Caki2 (cell line): ENCODE measurements at regions not wholly inside any gene's neighbourhood (a gene's known extent, or its start where the extent isn't known, plus 50 kb on each side); places are given as distances from the start of the nearest gene placed in this dataset.
"Not testable (repeated sequence)": the region's sequence is repeated elsewhere in the genome, so short reads cannot be mapped to it uniquely, and the experiment has no call there.

ENCODE experiments used
- DNase-seq: peaks from one replicate; pipeline ENCODE4 v3.0.0-alpha.2; 2015; ENCODE audit warnings: low read depth
- in situ Hi-C: cut with HindIII; loops from 2 replicates; pipeline ENCODE4 v1.10.0; 2016; ENCODE audit warnings: low sequenced_read_pairs, low pct_unique_long_range_greater_than_20kb, mixed read lengths

DNA sequence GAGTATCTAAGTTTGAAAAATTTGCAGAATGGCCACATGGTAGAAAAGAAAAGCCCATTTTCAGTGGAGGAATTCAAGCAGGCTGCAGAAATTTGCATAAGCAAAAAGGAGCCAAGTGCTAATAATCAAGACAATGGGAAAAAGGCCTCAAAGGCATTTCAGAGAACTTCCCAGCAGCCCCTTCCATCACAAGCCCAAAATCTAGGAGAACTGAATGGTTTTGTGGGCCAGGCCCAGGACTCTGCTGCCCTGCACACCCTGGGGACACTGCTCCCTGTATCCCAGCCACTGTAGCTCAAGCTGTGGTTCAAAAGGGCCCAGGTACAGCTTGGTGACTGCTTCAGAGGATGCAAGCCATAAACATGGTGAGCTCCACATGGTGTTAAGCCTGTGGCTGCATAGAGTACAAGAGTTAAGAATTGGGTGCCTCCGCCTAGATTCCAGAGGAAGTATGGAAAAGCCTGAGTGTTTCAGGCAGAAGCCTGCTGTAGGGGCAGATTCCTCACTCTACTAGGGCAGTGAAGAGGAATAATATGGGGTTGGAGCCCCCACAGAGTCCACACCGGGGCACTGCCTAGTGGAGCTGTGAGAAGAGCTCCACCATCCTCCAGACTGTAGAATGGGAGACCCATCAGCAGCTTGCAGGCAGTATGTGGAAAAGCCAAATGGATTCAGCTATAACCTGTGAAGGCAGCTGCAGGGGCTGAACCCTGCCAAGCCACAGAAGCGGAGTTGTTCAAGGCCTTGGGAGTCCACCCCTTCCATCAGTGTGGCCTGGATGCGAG, 720.7 kb upstream of the CTNND2 start:
- no peak for DNase-seq
- in situ Hi-C loops, result no loop called here

DNA sequence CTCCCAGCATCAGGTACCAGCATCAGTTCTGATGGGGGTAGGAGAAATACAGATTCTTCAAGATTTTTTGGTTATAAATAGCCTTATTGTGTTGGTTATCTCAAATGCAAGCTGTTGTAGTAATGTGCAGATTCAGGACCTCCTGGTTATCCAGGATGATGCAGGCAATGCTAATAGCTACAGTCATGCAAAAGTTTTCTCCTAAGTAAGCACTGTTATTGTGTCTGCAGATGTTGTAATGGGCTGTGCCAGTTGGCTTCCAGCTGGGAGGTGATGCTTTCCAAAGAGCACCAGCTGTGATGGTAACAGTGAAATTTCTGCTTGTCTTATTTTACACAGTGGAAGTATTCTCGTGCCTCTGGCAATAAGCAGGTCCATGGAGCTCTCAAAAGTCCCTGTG, 719.2 kb upstream of the CTNND2 start:
- in situ Hi-C loops, result no loop called here
- DNase-seq, result no peak

DNA sequence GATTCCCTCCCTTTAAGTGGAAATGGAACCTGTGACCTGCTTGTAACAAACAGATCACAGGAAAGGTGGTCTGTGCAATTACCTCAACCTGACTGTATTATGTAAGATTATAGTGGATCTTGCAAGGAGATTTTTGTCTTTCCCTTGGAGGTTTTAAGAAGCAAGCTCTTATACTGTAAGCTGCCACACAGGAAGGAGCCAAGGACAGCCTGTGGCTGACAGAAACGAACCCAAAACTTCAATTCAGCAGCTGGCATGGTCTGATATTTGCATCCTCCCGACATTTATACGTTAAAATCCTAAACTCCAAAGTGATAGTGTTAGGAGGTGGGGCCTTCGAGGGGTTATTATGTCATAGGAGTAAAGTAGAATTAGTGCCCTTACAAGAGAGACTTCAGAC, 711.8 kb upstream of the CTNND2 start:
- in situ Hi-C loops, result no loop called here
- DNase-seq, result no peak

DNA sequence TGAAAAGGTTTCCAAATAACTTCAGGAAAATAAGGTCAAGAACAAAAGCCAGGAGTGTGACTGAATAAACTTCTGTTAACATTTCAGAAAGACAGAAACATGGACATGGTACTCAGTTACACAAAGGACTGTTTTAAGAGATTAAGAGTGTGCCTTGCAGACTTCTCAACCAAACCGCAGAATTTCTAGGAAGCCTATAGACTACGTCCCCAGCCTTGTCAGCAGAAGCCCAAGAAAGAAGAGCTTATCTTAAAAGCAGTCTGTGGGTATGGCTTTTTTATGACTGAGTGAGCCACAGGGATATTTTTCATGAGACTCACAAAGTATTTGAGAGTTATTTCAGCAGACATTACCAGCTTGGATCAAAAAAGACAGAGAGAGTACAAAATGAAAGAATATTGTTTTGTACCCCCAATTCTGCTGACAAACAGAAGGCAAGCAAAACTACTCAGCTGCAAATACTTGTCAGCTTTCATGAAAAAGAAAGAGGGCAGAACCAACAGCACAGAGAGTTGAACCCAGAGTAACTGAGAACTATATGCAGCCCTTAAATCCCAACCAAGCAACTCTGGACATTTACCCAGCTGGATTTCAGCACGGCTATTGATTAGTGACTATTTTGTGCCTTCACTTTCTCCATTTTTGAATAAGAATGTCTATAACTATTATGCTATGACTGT, 711.0 kb upstream of the CTNND2 start:
- in situ Hi-C loops, result no loop called here
- DNase-seq, result no peak

DNA sequence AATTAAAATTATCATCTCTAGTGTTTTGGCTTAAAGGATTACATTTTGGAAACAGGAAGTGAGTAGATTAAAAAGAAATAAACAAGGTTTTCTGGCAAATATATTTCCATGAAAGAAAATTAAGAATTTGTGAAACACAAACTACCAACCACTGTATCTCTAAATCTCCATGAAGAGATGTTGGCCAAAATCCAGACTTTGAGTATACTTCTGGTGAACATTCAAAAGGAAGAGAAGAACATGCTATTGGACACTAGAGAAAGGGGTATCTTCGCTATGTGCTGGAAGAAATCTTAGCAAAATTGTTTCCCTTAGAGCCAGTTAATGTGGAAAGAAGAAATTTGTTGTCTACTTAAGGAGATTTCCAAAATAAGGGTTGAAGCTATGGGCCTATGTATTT, 710.4 kb upstream of the CTNND2 start:
- in situ Hi-C loops, result no loop called here
- no peak for DNase-seq

DNA sequence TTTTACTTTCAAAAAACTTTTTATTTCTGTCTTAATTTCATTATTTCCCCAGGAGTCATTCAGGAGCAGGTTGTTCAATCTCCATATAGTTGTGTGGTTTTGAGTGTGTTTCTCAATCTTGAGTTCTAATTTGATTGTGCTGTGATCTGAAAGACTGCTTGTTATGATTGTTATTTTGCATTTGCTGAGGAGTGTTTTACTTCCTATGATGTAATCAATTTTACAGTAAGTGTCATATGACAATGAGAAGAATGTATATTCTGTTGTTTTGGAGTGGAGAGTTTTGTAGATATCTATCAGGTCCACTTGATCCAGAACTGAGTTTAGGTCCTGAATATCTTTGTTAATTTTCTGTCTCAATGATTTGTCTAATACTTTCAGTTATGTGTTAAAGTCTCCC, 706.9 kb upstream of the CTNND2 start:
- in situ Hi-C loops, result no loop called here
- DNase-seq, result no peak

DNA sequence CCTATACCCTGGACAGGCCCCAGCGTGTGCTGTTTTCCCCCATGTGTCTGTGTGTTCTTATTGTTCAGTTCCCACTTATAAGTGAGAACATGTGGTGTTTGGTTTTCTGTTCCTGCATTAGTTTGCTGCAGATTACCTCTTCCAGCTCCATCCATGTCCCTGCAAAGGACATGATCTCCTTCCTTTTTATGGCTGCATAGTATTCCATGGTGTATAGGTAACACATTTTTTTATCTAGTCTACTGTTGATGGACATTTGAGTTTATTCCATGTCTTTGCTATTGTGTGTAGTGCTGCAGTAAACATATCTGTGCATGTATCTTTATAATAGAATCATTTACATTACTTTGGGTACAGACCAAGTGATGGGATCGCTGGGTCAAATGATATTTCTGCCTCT, 703.6 kb upstream of the CTNND2 start:
- in situ Hi-C loops, DNase-seq: not testable (repeated sequence)

DNA sequence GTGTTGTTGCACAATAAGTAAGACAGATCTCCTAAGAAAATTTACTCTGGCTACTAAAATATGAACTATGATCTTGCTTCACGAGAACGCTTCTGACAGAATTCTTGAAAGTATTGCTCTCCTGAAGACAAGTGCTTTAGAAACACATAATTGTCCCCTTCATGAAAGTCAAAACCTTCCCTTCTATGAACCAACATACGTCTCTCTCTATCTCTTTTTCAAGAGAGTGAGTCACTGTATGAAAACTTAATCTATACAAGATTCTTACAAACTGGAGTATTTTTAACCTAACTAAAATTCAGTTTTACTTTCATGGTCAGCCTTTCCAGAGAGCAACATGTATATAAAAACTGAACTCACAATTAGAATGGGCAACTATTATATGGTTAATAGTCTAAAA, 688.0 kb upstream of the CTNND2 start:
- no peak for DNase-seq
- in situ Hi-C loops, result no loop called here

DNA sequence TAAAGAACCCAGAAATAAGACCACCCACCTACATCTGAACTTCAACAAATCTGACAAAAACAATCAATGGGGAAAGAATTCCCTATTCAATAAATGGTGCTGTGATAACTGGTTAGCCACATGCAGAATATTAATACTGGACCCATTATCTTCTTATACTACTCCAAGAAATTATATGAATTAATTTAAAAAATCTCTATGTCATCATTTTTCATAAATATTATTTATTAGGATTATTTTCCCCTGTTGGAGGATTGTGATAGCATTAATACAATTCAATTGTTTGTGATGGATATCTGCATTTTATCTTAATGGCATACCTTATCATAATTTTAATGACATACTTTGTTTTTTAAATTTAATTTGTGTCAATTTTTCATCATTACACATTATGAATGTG, 682.2 kb upstream of the CTNND2 start:
- DNase-seq, result no peak
- in situ Hi-C loops, result no loop called here

DNA sequence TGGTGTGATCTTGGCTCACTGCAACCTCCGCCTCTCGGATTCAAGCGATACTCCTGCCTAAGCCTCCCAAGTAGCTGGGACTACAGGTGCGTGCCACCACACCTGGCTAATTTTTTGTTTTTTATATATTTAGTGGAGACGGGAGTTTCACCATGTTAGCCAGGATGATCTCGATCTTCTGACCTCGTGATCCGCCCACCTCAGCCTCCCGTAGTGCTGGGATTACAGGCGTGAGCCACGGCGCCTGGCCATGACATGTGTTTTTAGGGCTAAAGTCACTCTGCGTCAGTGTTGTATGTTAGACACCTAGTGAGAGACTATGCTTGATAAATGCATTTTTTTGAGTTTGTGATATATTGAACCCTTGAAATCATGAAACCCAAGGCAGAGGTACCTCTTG, 674.6 kb upstream of the CTNND2 start:
- in situ Hi-C loops, DNase-seq: not testable (repeated sequence)

DNA sequence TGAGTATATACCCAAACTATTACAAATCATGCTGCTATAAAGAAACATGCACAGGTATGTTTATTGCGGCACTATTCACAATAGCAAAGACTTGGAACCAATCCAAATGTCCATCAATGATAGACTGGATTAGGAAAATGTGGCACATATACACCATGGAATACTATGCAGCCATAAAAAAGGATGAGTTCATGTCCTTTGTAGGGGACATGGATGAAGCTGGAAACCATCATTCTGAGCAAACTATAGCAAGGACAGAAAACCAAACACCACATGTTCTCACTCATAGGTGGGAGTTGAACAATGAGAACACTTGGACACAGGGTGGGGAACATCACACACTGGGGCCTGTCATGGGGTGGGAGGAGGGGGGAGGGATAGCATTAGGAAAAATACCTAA, 672.7 kb upstream of the CTNND2 start:
- DNase-seq, in situ Hi-C loops: not testable (repeated sequence)

DNA sequence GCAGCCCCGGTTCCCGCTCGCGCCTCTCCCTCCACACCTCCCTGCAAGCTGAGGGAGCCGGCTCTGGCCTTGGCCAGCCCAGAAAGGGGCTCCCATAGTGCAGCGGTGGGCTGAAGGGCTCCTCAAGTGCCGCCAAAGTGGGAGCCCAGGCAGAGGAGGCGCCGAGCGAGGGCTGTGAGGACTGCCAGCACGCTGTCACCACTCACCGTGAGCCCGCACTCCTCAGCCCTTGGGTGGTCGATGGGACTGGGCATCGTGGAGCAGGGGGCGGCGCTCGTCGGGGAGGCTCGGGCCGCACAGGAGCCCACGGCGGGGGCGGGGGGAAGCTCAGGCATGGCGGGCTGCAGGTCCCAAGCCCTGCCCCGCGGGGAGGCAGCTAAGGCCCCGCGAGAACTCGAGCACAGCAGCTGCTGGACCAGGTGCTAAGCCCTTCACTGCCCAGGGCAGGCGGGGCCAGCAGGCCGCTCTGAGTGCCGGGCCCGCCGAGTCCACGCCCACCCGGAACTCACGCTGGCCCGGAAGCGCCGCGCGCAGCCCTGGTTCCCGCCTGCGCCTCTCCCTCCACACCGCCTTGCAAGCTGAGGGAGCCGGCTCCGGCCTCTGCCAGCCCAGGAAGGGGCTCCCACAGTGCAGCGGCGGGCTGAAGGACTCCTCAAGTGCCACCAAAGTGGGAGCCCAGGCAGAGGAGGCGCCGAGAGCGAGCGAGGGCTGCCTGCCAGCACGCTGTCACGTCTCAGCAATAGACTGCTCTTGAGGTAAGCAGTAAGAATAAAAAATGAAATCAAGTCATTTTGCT, 670.2 kb upstream of the CTNND2 start:
- DNase-seq, in situ Hi-C loops: not testable (repeated sequence)

DNA sequence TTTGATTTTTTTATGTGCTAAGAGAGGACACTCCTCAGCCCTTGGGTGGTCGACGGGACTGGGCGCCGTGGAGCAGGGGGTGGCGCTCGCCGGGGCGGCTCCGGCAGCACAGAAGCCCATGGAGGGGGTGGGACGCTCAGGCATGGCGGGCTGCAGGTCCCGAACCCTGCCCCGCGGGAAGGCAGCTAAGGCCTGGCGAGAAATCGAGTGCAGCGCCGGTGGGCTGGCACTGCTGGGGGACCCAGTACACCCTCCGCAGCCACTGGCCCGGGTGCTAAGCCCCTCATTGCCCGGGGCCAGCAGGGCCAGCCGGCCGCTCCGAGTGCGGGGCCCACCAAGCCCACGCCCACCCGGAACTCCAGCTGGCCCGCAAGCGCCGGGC, 669.7 kb upstream of the CTNND2 start:
- DNase-seq, in situ Hi-C loops: not testable (repeated sequence)

DNA sequence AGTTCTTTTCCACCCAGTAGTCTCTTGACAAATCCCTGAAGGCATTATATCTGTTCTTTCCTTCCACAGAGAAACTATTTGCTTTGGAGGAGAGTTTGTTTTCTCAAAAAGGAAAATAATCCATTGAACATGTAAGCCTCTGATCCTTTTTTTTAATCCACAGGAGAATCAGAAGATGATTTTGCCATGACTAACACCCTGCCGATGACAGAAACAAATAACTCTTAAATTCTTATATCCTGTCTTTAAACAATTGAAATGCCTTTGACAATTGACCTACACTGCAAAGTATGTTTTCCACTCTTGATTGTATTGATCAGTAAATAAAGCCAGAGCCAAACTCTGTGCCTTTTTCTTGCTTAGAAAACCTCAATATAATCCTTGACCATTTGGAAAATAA, 666.4 kb upstream of the CTNND2 start:
- DNase-seq, result no peak
- in situ Hi-C loops, result no loop called here

DNA sequence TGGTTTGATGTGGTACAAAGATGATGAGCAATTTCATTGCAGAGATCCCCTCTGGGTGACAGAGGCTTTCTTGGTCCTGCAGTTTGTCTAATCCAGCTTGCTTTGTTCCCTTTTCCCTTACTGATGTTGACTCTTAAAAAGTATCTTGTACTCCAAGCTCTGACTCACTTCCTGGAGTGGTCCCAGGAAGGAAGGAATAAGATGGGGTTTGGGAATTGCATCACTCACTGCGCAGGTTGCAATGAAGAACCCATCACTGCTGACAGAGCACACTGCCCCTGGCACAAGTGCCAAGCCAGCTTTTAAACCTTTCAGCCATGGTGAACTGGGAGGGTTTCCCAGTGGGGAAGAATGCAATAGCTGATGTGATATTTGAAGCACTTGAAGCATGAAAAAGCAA, 662.2 kb upstream of the CTNND2 start:
- DNase-seq, result no peak
- in situ Hi-C loops, result no loop called here

DNA sequence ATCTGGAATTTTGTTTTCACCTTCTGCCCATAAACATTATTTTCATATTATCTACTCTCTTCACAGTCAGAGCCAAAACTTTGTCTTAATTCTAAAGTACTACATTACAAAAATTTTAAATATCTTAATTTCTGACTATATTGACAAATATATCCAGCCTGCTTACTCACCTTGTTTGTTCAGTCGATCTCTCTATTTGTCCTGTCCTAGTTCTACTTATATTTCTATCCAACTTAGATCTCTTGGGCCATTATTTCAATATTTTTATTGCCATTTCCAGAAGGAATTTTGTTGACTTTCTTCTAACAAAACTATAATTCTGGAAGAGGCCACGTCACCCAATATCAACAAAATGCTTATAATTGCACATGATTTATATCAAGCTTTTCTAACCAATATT, 652.8 kb upstream of the CTNND2 start:
- DNase-seq, result no peak
- in situ Hi-C loops, result no loop called here

DNA sequence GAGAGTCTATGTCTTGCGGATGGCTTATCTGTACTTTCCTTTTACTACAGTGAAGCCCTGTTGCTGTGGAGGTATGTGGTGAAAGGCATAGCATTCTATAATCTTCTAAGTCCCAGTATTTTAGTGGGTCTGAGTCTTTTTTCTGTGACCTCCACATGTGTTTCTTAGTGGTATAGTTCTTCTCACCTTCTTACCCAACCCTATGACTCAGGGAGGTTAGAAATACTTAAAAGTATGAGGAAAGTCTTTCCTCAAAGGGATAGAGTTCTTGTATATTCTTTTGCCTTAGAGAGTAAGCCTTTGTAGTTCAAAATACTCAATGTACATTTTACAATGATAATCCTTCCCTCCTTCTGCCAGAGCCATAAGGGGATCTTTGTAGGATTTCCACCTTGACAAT, 621.9 kb upstream of the CTNND2 start:
- no peak for DNase-seq
- in situ Hi-C loops, result no loop called here

DNA sequence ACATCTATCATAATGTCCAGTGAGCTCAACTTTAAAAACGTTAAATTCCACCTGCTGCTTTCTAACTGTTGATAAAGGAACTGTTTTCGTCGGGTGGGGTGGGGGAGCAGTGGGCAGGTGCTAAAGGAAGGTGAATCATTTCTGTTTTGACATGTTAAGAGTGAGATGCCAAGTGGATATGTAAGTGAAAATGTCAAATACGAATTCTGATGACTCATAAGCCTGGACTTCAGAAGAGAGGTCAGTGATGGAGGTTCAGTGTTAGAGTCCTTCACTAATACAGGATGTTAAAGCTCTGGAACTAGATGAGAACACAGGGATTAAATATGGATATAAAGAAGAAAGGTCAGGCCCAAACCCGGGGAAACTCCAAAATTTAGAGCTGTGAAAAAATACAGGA, 617.9 kb upstream of the CTNND2 start:
- no peak for DNase-seq
- in situ Hi-C loops, result no loop called here

DNA sequence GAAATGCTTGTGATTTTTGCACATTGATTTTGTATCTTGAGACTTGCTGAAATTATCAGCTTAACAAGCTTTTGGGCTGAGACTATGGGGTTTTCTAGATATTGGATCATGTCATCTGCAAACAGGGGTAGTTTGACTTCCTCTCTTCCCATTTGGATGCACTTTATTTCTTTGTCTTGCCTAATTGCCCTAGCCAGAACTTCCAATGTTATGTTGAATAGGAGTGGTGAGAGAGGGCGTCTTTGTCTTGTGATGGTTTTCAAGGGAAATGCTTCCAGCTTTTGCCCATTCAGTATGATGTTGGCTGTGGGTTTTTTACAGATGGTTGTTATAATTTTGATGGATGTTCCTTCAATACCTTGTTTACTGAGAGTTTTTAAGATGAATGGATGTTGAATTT, 600.7 kb upstream of the CTNND2 start:
- DNase-seq, in situ Hi-C loops: not testable (repeated sequence)
